Karpas-422 (cell line): ENCODE measurements at regions not wholly inside any gene's neighbourhood (a gene's known extent, or its start where the extent isn't known, plus 50 kb on each side); places are given as distances from the start of the nearest gene placed in this dataset.
"Not testable (repeated sequence)": the region's sequence is repeated elsewhere in the genome, so short reads cannot be mapped to it uniquely, and the experiment has no call there.

Source experiments
- DNase-seq: peaks from one replicate; pipeline ENCODE4 v3.0.0-alpha.2; 2015
- H2AFZ ChIP-seq: fragments of 200-600 bp; sonication (generic); 2 replicates; pipeline ENCODE4 v1.6.1; 2014; ENCODE audit warnings: antibody characterized with exemption, low read length, mixed read lengths
- H3K27ac ChIP-seq: fragments of 200-600 bp; sonication (generic); 2 replicates; pipeline ENCODE4 v1.5.1; 2014; ENCODE audit warnings: mild to moderate bottlenecking, low read length, moderate library complexity
- H3K27me3 ChIP-seq: fragments of 200-600 bp; sonication (generic); 2 replicates; pipeline ENCODE4 v1.6.1; 2014; ENCODE audit warnings: low read length, mixed read lengths
- H3K36me3 ChIP-seq: fragments of 200-600 bp; sonication (generic); 2 replicates; pipeline ENCODE4 v1.6.1; 2014; ENCODE audit warnings: low read length, mixed read lengths; ENCODE audit not compliant: insufficient read depth
- H3K4me1 ChIP-seq: fragments of 200-600 bp; sonication (generic); 2 replicates; pipeline ENCODE4 v1.6.1; 2014; ENCODE audit warnings: mild to moderate bottlenecking, low read length, mixed read lengths
- H3K4me2 ChIP-seq: fragments of 200-600 bp; sonication (generic); 2 replicates; pipeline ENCODE4 v1.6.1; 2014; ENCODE audit warnings: low read length, low read depth, mild to moderate bottlenecking; ENCODE audit not compliant: poor library complexity, severe bottlenecking
- H3K4me3 ChIP-seq: fragments of 200-600 bp; sonication (generic); 2 replicates; pipeline ENCODE4 v1.5.1; 2014; ENCODE audit warnings: mild to moderate bottlenecking, antibody characterized with exemption, low read length, mixed read lengths
- H3K79me2 ChIP-seq: fragments of 200-600 bp; sonication (generic); 2 replicates; pipeline ENCODE4 v1.6.1; 2014; ENCODE audit warnings: mild to moderate bottlenecking, low read length, mixed read lengths
- H3K9ac ChIP-seq: fragments of 200-600 bp; sonication (generic); 2 replicates; pipeline ENCODE4 v1.6.0; 2014; ENCODE audit warnings: low read length
- H3K9me2 ChIP-seq: fragments of 200-600 bp; sonication (generic), shearing (Covaris generic); replicated peaks from 2 replicates; pipeline ENCODE4 v1.6.0; 2014; ENCODE audit warnings: mild to moderate bottlenecking, low read length, moderate library complexity; ENCODE audit not compliant: insufficient read depth
- H3K9me3 ChIP-seq: fragments of 300-700, 200-600 bp; sonication (generic); 2 replicates; pipeline ENCODE4 v1.6.1; 2014; ENCODE audit warnings: low read length, mixed read lengths
- H4K20me1 ChIP-seq: fragments of 200-600 bp; sonication (generic); 2 replicates; pipeline ENCODE4 v1.6.1; 2014; ENCODE audit warnings: mild to moderate bottlenecking, antibody characterized with exemption, low read length, low read depth; ENCODE audit not compliant: insufficient read depth

GRCh38 chr4:57193209-57193810 is 83.1 kb upstream of the IGFBP7 start:
- Histone ChIP-seq H3K4me3 (no peak overlapping the region), H3K36me3 (no peaks in the 10 kb centered on the region), H3K79me2 (no peaks in the 10 kb centered on the region), H3K4me1 (no peaks in the 10 kb centered on the region), H4K20me1 (no peaks in the 10 kb centered on the region), H2AFZ (no peak overlapping the region), H3K4me2 (no peak overlapping the region), H3K27ac (no peak overlapping the region), H3K9ac (no peak overlapping the region), H3K9me3 (no peaks in the 10 kb centered on the region), H3K9me2 (no peaks in the 10 kb centered on the region), H3K27me3 (no peaks in the 10 kb centered on the region)
- no peak for DNase-seq

- no peak overlapping the region for H3K4me3 ChIP-seq
- no peaks in the 10 kb centered on the region for H3K79me2 ChIP-seq
- no peaks in the 10 kb centered on the region for H3K36me3 ChIP-seq
- no peak overlapping the region for H3K4me2 ChIP-seq
- no peak for DNase-seq
- no peaks in the 10 kb centered on the region for H3K9me2 ChIP-seq
- H2AFZ ChIP-seq = no peak overlapping the region
- H3K9me3 ChIP-seq = no peaks in the 10 kb centered on the region
- no peaks in the 10 kb centered on the region for H4K20me1 ChIP-seq
- H3K9ac ChIP-seq = no peak overlapping the region
- no peak overlapping the region for H3K27ac ChIP-seq
- H3K27me3 ChIP-seq = no peaks in the 10 kb centered on the region
- H3K4me1 ChIP-seq = no peaks in the 10 kb centered on the region
These were observed 81.4 kb upstream of the IGFBP7 start for GRCh38 chr4:57191523-57192034.

- H3K79me2 ChIP-seq = no peaks in the 10 kb centered on the region
- no peak overlapping the region for H2AFZ ChIP-seq
- no peak overlapping the region for H3K4me3 ChIP-seq
- no peak overlapping the region for H3K4me2 ChIP-seq
- H3K36me3 ChIP-seq = no peaks in the 10 kb centered on the region
- H3K9ac ChIP-seq = no peak overlapping the region
- H3K9me3 ChIP-seq = no peaks in the 10 kb centered on the region
- no peaks in the 10 kb centered on the region for H4K20me1 ChIP-seq
- peak; percentile 80 for DNase-seq
- H3K27ac ChIP-seq = no peak overlapping the region
- H3K9me2 ChIP-seq = no peaks in the 10 kb centered on the region
- H3K27me3 ChIP-seq = no peaks in the 10 kb centered on the region
- H3K4me1 ChIP-seq = no peaks in the 10 kb centered on the region
These were observed 80.7 kb upstream of the IGFBP7 start for GRCh38 chr4:57190601-57191481.

GRCh38 chr4:57187246-57187645 is 77.1 kb upstream of the IGFBP7 start:
- Histone ChIP-seq H3K4me3 (no peak overlapping the region), H3K4me1 (no peaks in the 10 kb centered on the region), H3K27me3 (no peaks in the 10 kb centered on the region), H3K9me2 (no peaks in the 10 kb centered on the region), H3K4me2 (no peak overlapping the region), H3K27ac (no peak overlapping the region), H3K79me2 (no peaks in the 10 kb centered on the region), H3K36me3 (no peaks in the 10 kb centered on the region), H4K20me1 (no peaks in the 10 kb centered on the region), H3K9ac (no peak overlapping the region), H3K9me3 (no peaks in the 10 kb centered on the region), H2AFZ (no peak overlapping the region)
- DNase-seq = no peak

- Histone ChIP-seq H3K79me2 (no peaks in the 10 kb centered on the region), H3K9me3 (no peaks in the 10 kb centered on the region)
These were observed 74.3 kb upstream of the IGFBP7 start for GRCh38 chr4:57184378-57185029.

GRCh38 chr4:57182132-57182874 is 72.1 kb upstream of the IGFBP7 start:
- H3K36me3 ChIP-seq = no peaks in the 10 kb centered on the region
- H3K27ac ChIP-seq = no peak overlapping the region
- DNase-seq = peak; percentile 48
- H3K4me1 ChIP-seq = no peaks in the 10 kb centered on the region
- H3K79me2 ChIP-seq = no peaks in the 10 kb centered on the region
- no peaks in the 10 kb centered on the region for H3K9me3 ChIP-seq
- no peaks in the 10 kb centered on the region for H3K9me2 ChIP-seq
- H2AFZ ChIP-seq = no peak overlapping the region
- H3K9ac ChIP-seq = no peak overlapping the region
- H3K27me3 ChIP-seq = no peaks in the 10 kb centered on the region
- no peak overlapping the region for H3K4me3 ChIP-seq
- no peak overlapping the region for H3K4me2 ChIP-seq
- no peaks in the 10 kb centered on the region for H4K20me1 ChIP-seq

More at GRCh38 chr4:57184378-57185029, 74.3 kb upstream of the IGFBP7 start:
- no peak overlapping the region for H3K4me2 ChIP-seq
- H4K20me1 ChIP-seq = no peaks in the 10 kb centered on the region
- no peaks in the 10 kb centered on the region for H3K27me3 ChIP-seq
- no peak for DNase-seq
- no peak overlapping the region; the same call in 1 of the 2 replicates for H2AFZ ChIP-seq
- no peak overlapping the region for H3K4me3 ChIP-seq
- no peak overlapping the region for H3K9ac ChIP-seq
- no peak overlapping the region for H3K27ac ChIP-seq
- H3K4me1 ChIP-seq = no peaks in the 10 kb centered on the region
- no peaks in the 10 kb centered on the region for H3K9me2 ChIP-seq
- no peaks in the 10 kb centered on the region for H3K36me3 ChIP-seq

- H2AFZ ChIP-seq, DNase-seq, H3K4me2 ChIP-seq, H3K79me2 ChIP-seq, H4K20me1 ChIP-seq, H3K9me2 ChIP-seq, H3K27ac ChIP-seq, H3K27me3 ChIP-seq, H3K9me3 ChIP-seq, H3K9ac ChIP-seq, H3K4me3 ChIP-seq, H3K36me3 ChIP-seq, H3K4me1 ChIP-seq: not testable (repeated sequence)
These were observed 63.0 kb upstream of the IGFBP7 start for GRCh38 chr4:57173136-57173535.
